ENCODE measurements at regions not wholly inside any gene's neighbourhood (a gene's known extent, or its start where the extent isn't known, plus 50 kb on each side); places are given as distances from the start of the nearest gene placed in this dataset.

DNA sequence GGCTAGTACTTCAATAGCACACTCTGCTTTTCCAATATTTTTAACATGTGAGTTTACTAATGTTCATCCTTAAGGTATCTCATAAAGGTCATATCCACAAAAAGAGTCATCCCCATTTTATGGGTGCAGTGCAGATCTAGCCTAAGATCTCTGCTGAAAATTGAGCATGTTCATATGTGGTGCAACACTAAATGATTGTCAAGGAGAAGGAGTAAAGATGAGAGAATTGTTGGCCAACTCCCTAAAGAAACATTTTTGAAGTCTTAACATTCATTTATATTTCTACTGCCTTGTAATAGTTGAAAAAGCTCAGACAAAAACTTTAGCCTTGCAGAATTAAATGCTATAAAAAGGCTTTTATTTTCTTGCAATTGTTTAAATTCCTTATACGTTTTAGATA lies 1159.6 kb downstream of the TBL1XR1 start:
- CTCF ChIA-PET = no interaction called here

DNA sequence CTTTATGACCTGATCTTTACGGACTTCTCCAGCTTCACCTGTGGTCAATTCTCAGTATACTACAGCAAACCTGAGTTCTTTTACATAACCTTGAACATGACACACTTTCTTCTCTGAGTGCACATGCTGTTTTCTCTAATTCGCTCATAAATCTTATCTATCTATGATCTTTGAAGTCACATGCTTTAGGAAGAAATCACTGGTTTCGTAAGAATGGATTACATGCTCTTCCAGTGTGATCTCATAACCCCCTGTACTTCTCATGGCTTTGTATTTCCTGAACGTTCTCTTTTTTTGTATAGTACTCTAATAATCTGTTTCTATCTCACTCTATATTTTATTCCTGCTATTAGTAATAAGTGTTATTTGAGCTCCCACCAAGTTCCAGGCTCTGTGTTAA lies 1165.2 kb downstream of the TBL1XR1 start:
- no peaks in the 10 kb centered on the region for H3K9me2 ChIP-seq
- DNase-seq = no peak
- H3K9ac ChIP-seq = no peak overlapping the region
- no peaks in the 10 kb centered on the region for H4K20me1 ChIP-seq (ENCODE audit: insufficient read depth)
- no peaks in the 10 kb centered on the region for H3K79me2 ChIP-seq (ENCODE audit: insufficient read depth)
- no peaks in the 10 kb centered on the region for H3K27me3 ChIP-seq (ENCODE audit: insufficient read depth)
- no peak overlapping the region for H3K27ac ChIP-seq (ENCODE audit: low read depth in 2 of 2, low read length in 1 of 2)
- no peaks in the 10 kb centered on the region for H3K9me3 ChIP-seq
- H3K4me2 ChIP-seq = no peak overlapping the region
- H3K4me1 ChIP-seq (ENCODE audit: control insufficient read depth in 1 of 2, insufficient read depth in 2 of 2, low read depth in 1 of 2, low read length in 1 of 2) = no peaks in the 10 kb centered on the region
- ChIA-PET POLR2A (no interaction called here), CTCF (interaction anchor here (1.1 kb wide), 1 partner anchor 14 kb away, joined by 4 read pairs; no protein-coding TSS in a partner anchor)
- no peak overlapping the region for H2AFZ ChIP-seq (ENCODE audit: low read depth)
- H3K36me3 ChIP-seq (replicated peaks in 1 of 2; ENCODE audit: control insufficient read depth in 1 of 2, insufficient read depth in 2 of 2, low read length in 1 of 2) = no peaks in the 10 kb centered on the region
- no peaks in the 10 kb centered on the region for H3F3A ChIP-seq (replicated peaks; ENCODE audit: insufficient read depth)
- WGBS (ENCODE audit: low lambda C conversion rate) = 46% methylated on average over 4 of the region's 4 CpGs
- no peak overlapping the region for H3K4me3 ChIP-seq (ENCODE audit: low read depth in 2 of 2, low read length in 1 of 2)
- no peak for TF ChIP-seq FOXJ3 (CRISPR knock-in tag; IDR thresholded peaks at IDR 0.05)
- TF ChIP-seq, protein P1, sequence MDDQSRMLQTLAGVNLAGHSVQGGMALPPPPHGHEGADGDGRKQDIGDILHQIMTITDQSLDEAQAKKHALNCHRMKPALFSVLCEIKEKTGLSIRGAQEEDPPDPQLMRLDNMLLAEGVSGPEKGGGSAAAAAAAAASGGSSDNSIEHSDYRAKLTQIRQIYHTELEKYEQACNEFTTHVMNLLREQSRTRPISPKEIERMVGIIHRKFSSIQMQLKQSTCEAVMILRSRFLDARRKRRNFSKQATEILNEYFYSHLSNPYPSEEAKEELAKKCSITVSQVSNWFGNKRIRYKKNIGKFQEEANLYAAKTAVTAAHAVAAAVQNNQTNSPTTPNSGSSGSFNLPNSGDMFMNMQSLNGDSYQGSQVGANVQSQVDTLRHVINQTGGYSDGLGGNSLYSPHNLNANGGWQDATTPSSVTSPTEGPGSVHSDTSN (IDR thresholded peaks at IDR 0.05) = no peak
- TF ChIP-seq MXI1 (IDR thresholded peaks at IDR 0.05; ENCODE audit: low read depth, low read length) = no peak
- TF ChIP-seq, protein P2, sequence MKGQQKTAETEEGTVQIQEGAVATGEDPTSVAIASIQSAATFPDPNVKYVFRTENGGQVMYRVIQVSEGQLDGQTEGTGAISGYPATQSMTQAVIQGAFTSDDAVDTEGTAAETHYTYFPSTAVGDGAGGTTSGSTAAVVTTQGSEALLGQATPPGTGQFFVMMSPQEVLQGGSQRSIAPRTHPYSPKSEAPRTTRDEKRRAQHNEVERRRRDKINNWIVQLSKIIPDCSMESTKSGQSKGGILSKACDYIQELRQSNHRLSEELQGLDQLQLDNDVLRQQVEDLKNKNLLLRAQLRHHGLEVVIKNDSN (IDR thresholded peaks at IDR 0.05; ENCODE audit: borderline replicate concordance, low read depth) = no peak
- no peak for TF ChIP-seq RXRA (IDR thresholded peaks at IDR 0.05; ENCODE audit: borderline replicate concordance, low read depth)
- TF ChIP-seq EP300 (IDR thresholded peaks at IDR 0.05; ENCODE audit: borderline replicate concordance in 1 of 2, low read depth in 1 of 2, low read length in 1 of 2) = no peak
- TF ChIP-seq GATA2 (CRISPR knock-in tag; IDR thresholded peaks at IDR 0.05) = no peak
- TF ChIP-seq, protein P3, sequence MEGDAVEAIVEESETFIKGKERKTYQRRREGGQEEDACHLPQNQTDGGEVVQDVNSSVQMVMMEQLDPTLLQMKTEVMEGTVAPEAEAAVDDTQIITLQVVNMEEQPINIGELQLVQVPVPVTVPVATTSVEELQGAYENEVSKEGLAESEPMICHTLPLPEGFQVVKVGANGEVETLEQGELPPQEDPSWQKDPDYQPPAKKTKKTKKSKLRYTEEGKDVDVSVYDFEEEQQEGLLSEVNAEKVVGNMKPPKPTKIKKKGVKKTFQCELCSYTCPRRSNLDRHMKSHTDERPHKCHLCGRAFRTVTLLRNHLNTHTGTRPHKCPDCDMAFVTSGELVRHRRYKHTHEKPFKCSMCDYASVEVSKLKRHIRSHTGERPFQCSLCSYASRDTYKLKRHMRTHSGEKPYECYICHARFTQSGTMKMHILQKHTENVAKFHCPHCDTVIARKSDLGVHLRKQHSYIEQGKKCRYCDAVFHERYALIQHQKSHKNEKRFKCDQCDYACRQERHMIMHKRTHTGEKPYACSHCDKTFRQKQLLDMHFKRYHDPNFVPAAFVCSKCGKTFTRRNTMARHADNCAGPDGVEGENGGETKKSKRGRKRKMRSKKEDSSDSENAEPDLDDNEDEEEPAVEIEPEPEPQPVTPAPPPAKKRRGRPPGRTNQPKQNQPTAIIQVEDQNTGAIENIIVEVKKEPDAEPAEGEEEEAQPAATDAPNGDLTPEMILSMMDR (IDR thresholded peaks at IDR 0.05) = no peak
- no peak for TF ChIP-seq ELF1 (IDR thresholded peaks at IDR 0.05)
- TF ChIP-seq, protein P4, sequence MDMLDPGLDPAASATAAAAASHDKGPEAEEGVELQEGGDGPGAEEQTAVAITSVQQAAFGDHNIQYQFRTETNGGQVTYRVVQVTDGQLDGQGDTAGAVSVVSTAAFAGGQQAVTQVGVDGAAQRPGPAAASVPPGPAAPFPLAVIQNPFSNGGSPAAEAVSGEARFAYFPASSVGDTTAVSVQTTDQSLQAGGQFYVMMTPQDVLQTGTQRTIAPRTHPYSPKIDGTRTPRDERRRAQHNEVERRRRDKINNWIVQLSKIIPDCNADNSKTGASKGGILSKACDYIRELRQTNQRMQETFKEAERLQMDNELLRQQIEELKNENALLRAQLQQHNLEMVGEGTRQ (IDR thresholded peaks at IDR 0.05; ENCODE audit: borderline replicate concordance, low read depth, low read length) = no peak
- no peak for TF ChIP-seq TEAD4 (IDR thresholded peaks at IDR 0.05; ENCODE audit: borderline replicate concordance, insufficient read depth)
- no peak for TF ChIP-seq JUND (IDR thresholded peaks at IDR 0.05)
- no peak for TF ChIP-seq POLR2AphosphoS5 (IDR thresholded peaks at IDR 0.05; ENCODE audit: low read depth, low read length)

More for the DNA sequence above, 1159.6 kb downstream of the TBL1XR1 start:
- no peak overlapping the region for H3K27ac ChIP-seq (ENCODE audit: low read depth in 2 of 2, low read length in 1 of 2)
- H3K27me3 ChIP-seq (ENCODE audit: insufficient read depth) = no peaks in the 10 kb centered on the region
- no peaks in the 10 kb centered on the region for H3F3A ChIP-seq (replicated peaks; ENCODE audit: insufficient read depth)
- no peaks in the 10 kb centered on the region for H3K79me2 ChIP-seq (ENCODE audit: insufficient read depth)
- H2AFZ ChIP-seq (ENCODE audit: low read depth) = no peak overlapping the region
- no peaks in the 10 kb centered on the region for H3K36me3 ChIP-seq (replicated peaks in 1 of 2; ENCODE audit: control insufficient read depth in 1 of 2, insufficient read depth in 2 of 2, low read length in 1 of 2)
- no peak for TF ChIP-seq TEAD4 (IDR thresholded peaks at IDR 0.05; ENCODE audit: borderline replicate concordance, insufficient read depth)
- no peak for TF ChIP-seq TCF12 (IDR thresholded peaks at IDR 0.05)
- TF ChIP-seq, protein P3 (IDR thresholded peaks at IDR 0.05) = no peak
- TF ChIP-seq GABPA (IDR thresholded peaks at IDR 0.05; ENCODE audit: low read depth) = no peak
- no peak for TF ChIP-seq NFIC (IDR thresholded peaks at IDR 0.05; ENCODE audit: borderline replicate concordance)
- TF ChIP-seq NRF1 (IDR thresholded peaks at IDR 0.05; ENCODE audit: low read depth, low read length) = no peak
- no peak for TF ChIP-seq SIN3A (IDR thresholded peaks at IDR 0.05; ENCODE audit: borderline replicate concordance, low read depth, low read length)
- no peak for TF ChIP-seq TAF1 (IDR thresholded peaks at IDR 0.05; ENCODE audit: borderline replicate concordance, low read depth, low read length)
- TF ChIP-seq, protein P5, sequence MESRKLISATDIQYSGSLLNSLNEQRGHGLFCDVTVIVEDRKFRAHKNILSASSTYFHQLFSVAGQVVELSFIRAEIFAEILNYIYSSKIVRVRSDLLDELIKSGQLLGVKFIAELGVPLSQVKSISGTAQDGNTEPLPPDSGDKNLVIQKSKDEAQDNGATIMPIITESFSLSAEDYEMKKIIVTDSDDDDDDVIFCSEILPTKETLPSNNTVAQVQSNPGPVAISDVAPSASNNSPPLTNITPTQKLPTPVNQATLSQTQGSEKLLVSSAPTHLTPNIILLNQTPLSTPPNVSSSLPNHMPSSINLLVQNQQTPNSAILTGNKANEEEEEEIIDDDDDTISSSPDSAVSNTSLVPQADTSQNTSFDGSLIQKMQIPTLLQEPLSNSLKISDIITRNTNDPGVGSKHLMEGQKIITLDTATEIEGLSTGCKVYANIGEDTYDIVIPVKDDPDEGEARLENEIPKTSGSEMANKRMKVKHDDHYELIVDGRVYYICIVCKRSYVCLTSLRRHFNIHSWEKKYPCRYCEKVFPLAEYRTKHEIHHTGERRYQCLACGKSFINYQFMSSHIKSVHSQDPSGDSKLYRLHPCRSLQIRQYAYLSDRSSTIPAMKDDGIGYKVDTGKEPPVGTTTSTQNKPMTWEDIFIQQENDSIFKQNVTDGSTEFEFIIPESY (IDR thresholded peaks at IDR 0.05; ENCODE audit: borderline replicate concordance, low read depth) = no peak
- no peak for TF ChIP-seq MEF2A (IDR thresholded peaks at IDR 0.05; ENCODE audit: borderline replicate concordance, low read depth)
- no peak overlapping the region for H3K4me2 ChIP-seq
- POLR2A ChIA-PET = no interaction called here
- no peak for DNase-seq
- H3K9me2 ChIP-seq = no peaks in the 10 kb centered on the region
- no peaks in the 10 kb centered on the region for H4K20me1 ChIP-seq (ENCODE audit: insufficient read depth)
- no peaks in the 10 kb centered on the region for H3K9me3 ChIP-seq
- H3K9ac ChIP-seq = no peak overlapping the region
- 44% methylated on average over 1 of the region's 1 CpG for WGBS (ENCODE audit: low lambda C conversion rate)
- no peak overlapping the region for H3K4me3 ChIP-seq (ENCODE audit: low read depth in 2 of 2, low read length in 1 of 2)
- H3K4me1 ChIP-seq (ENCODE audit: control insufficient read depth in 1 of 2, insufficient read depth in 2 of 2, low read depth in 1 of 2, low read length in 1 of 2) = no peaks in the 10 kb centered on the region

Data from SK-N-SH (cell line).